Testis (tissue), 2 donors: ENCODE measurements at regions not wholly inside any gene's neighbourhood (a gene's known extent, or its start where the extent isn't known, plus 50 kb on each side); places are given as distances from the start of the nearest gene placed in this dataset.
A peak's percentile ranks its signal among the peaks of the same experiment; 100 is the strongest.

ENCODE experiments used
- DNase-seq: peaks from one replicate; pipeline ENCODE4 v3.0.0-alpha.2; 2019
- H3K27ac ChIP-seq, 2 donors: fragments of 200-600 bp; sonication (generic); one replicate each; pipeline ENCODE4 v1.5.1; 2019
- H3K27me3 ChIP-seq: fragments of 200-600 bp; sonication (generic); one replicate; pipeline ENCODE4 v1.5.1; 2019
- H3K36me3 ChIP-seq: fragments of 200-600 bp; sonication (generic); one replicate; pipeline ENCODE4 v1.5.1; 2017; ENCODE audit warnings: low read depth; ENCODE audit errors: missing control alignments
- H3K4me1 ChIP-seq: fragments of 200-600 bp; sonication (generic); one replicate; pipeline ENCODE4 v1.5.1; 2019
- H3K4me3 ChIP-seq, 2 donors: fragments of 200-600 bp; sonication (generic); one replicate each; pipeline ENCODE4 v1.5.1; 2017 to 2019
- H3K9me3 ChIP-seq: fragments of 200-600 bp; sonication (generic); one replicate; pipeline ENCODE4 v1.5.1; 2017
- CTCF ChIP-seq, 3 experiments: fragments of 450-650 bp in 2 of 3; fragments of 200-600 bp in 1 of 3; sonication (generic) in 1 of 3; IDR thresholded peaks; one replicate each; pipeline ENCODE4 v1.5.1; 2016 to 2019; ENCODE audit warnings: antibody characterized with exemption in 3 of 3, mild to moderate bottlenecking in 2 of 3, moderate library complexity in 1 of 3
- POLR2A ChIP-seq: fragments of 450-650 bp; IDR thresholded peaks from one replicate; pipeline ENCODE4 v1.6.1; 2017; ENCODE audit warnings: antibody characterized with exemption, mild to moderate bottlenecking, moderate library complexity
- WGBS, 2 donors: methylation state at CpG; one replicate each; pipeline ENCODE4 v1.1.5; 2018; 5-methylcytosine and 5-hydroxymethylcytosine counted together
- intact Hi-C: fragments of 100-400 bp; cut with DNase I; formaldehyde crosslinking; loops from one replicate; pipeline ENCODE4 v1.15.1; 2023; ENCODE audit warnings: low total_unique reads

- no peaks in the 10 kb centered on the region for H3K9me3 ChIP-seq
- no peak overlapping the region for H3K4me3 ChIP-seq
- DNase-seq, result no peak
- H3K4me1 ChIP-seq, result no peaks in the 10 kb centered on the region
- WGBS, 2 donors, result 82 to 93% methylated on average over 3 of the region's 3 CpGs
- H3K36me3 ChIP-seq, result no peaks in the 10 kb centered on the region
- H3K27me3 ChIP-seq, result no peaks in the 10 kb centered on the region
- no peak for TF ChIP-seq POLR2A
- no peak for TF ChIP-seq CTCF (IDR thresholded peaks at IDR 0.05)
- intact Hi-C loops, result no loop called here
- H3K27ac ChIP-seq, result no peak overlapping the region
Measured at GRCh38 chr3:22920006-22920405, 283.1 kb upstream of the UBE2E2 start.

GRCh38 chr3:22922317-22922716, 280.8 kb upstream of the UBE2E2 start:
- intact Hi-C loops, result no loop called here
- H3K4me3 ChIP-seq, result no peak overlapping the region
- DNase-seq, result no peak
- WGBS, 2 donors, result 45 to 56% methylated on average over 3 of the region's 3 CpGs
- H3K27me3 ChIP-seq, result no peaks in the 10 kb centered on the region
- TF ChIP-seq POLR2A (no peak), CTCF (IDR thresholded peaks at IDR 0.05) (peak in 2 of 3 experiments; percentile 39 to 42)
- no peaks in the 10 kb centered on the region for H3K9me3 ChIP-seq
- H3K4me1 ChIP-seq, result no peaks in the 10 kb centered on the region
- H3K36me3 ChIP-seq, result no peaks in the 10 kb centered on the region
- H3K27ac ChIP-seq, result no peak overlapping the region

GRCh38 chr3:22923711-22924110, 279.4 kb upstream of the UBE2E2 start:
- Histone ChIP-seq H3K4me1 (no peaks in the 10 kb centered on the region), H3K4me3 (no peak overlapping the region), H3K9me3 (no peaks in the 10 kb centered on the region), H3K27ac (no peak overlapping the region), H3K36me3 (no peaks in the 10 kb centered on the region), H3K27me3 (no peaks in the 10 kb centered on the region)
- no peak for DNase-seq
- intact Hi-C loops, result no loop called here
- TF ChIP-seq CTCF (IDR thresholded peaks at IDR 0.05) (no peak), POLR2A (no peak)
- WGBS, 2 donors, result 81 to 85% methylated on average over 2 of the region's 2 CpGs

GRCh38 chr3:22928216-22929110, 274.7 kb upstream of the UBE2E2 start:
- TF ChIP-seq CTCF (IDR thresholded peaks at IDR 0.05) (no peak), POLR2A (no peak)
- peak; percentile 17 for DNase-seq
- H3K9me3 ChIP-seq, result no peaks in the 10 kb centered on the region
- H3K27ac ChIP-seq, result peak overlapping the region in 1 of 2 donors; percentile 11
- H3K27me3 ChIP-seq, result no peaks in the 10 kb centered on the region
- intact Hi-C loops, result no loop called here
- 38 to 44% methylated on average over 8 of the region's 8 CpGs for WGBS, 2 donors
- H3K4me1 ChIP-seq, result no peaks in the 10 kb centered on the region
- H3K4me3 ChIP-seq, result no peak overlapping the region
- H3K36me3 ChIP-seq, result no peaks in the 10 kb centered on the region
